SH-SY5Y (cell line): ENCODE measurements at regions not wholly inside any gene's neighbourhood (a gene's known extent, or its start where the extent isn't known, plus 50 kb on each side); places are given as distances from the start of the nearest gene placed in this dataset.

Source experiments
- GATA2 ChIP-seq: IDR thresholded peaks from 2 replicates; pipeline ENCODE4 v1.6.1; 2011; ENCODE audit warnings: mild to moderate bottlenecking, low read depth, low read length
- GATA3 ChIP-seq: IDR thresholded peaks from 2 replicates; pipeline ENCODE4 v1.6.1; 2011; ENCODE audit warnings: low read depth, mild to moderate bottlenecking, low read length, moderate library complexity

DNA sequence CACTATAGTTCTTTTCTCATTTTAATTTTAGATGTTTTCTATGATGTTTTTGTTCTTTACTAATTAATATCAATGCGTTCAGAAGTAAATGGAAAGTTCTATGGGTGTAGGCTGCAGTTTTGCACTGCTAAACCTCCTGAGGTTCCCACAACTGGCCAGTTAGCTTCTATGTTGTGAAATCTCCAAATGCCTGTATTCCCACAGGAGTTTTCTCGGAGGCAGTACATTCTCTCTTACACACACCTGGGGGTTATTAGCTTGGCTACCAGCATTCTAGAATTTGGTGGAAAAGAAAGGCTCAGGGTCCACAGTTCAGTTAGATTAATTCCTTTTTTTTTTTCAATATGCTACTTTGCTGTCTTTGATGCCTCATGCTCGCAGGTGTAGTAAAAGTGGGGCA, 216.9 kb upstream of the NRIP1 start:
- TF ChIP-seq GATA2, result no peak
- TF ChIP-seq GATA3, result no peak

DNA sequence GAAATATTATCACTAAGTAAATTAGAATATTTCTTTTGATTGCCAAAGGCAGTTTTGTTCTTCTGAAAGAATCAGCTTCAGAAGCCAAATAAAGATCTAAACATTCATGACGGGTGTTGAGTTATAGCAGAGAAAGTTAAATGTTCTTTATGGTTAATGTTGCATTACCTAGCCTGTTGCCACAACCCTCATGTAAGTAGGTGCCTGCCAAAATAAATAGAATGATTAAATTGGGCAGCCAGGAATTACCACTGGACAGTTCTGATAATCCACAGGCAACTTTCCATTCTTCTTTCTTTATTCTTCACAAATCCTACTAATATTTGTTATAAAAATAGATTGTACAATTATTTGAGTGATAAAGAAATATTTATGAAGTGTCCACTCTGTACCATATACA, 217.9 kb upstream of the NRIP1 start:
- no peak for TF ChIP-seq GATA2
- TF ChIP-seq GATA3, result no peak

DNA sequence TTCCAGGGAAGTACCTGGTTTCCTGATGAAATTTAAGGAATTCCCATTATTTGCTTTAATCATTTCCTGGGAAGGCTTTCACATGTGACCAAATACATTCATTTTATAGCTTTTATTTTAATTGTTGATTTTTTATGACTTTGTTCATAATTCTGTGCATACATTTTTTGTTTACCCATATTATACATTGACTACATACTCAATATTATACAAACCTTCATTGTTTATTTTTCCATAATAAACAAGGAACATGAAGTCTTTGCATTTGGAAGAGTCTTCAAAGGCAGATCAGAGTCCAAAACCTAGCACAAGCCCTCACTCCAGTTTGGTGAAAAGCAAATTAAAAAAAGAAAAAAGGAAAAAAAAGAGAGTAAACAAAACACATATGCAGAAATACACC, 218.3 kb upstream of the NRIP1 start:
- TF ChIP-seq GATA2 (no peak), GATA3 (no peak)

DNA sequence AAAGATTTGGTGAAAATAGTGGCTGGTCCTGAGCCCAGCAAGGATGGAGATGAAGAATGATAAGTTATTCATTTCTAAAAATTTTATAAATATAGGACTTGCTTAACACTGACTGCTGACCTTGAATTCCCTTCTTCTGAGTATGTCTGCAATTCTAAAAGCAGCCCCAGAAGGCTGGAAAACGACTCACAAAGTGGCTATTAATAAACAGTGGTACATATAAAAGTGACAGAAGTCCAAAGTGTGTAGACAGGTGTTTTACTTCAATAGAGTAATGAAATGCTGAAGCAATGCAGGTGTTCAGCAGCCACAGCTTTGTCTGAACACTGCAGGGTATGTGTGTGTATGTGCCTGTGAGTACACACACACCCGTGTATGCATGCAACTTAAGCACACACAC, 219.0 kb upstream of the NRIP1 start:
- TF ChIP-seq GATA3 (no peak), GATA2 (no peak)

DNA sequence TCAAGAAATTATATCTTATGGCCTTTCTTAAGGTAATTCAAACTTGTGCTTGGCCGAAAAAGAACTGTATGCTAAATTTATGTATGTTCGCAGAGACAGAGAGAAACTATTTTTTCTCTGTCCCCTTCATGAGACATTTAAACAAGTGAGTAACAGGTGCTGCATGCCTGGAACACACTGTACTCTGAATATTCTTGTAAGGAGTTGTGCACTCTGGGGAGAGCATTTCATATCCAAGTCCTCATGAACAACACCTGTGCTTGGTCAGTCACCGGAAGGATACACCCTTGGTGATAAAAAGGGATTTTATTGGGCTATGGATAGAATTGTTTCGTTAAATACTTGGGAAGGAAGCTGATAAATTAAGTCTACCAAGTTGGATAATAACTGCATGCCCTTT, 220.8 kb upstream of the NRIP1 start:
- TF ChIP-seq GATA2 (no peak), GATA3 (no peak)

DNA sequence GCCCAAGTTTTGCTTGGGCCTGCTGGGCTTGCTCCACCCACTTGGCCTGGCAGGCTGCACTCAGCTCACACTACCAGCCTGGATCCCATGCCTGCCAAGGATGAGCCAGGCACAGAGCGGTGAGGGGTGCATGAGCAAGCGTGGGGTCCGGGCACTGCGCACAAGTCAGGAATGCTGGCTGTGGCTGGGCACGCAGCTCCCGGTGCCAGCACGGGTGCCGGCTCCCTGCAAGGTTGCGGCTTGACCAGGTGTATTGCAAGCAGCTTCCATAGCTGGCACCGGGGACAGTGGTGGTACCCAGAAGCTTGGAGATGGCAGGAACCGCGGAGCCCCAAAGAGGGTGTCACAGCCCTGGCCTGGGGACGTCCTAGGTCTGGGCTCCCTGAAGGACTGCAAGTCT, 224.4 kb upstream of the NRIP1 start:
- TF ChIP-seq GATA3 (no peak), GATA2 (no peak)

DNA sequence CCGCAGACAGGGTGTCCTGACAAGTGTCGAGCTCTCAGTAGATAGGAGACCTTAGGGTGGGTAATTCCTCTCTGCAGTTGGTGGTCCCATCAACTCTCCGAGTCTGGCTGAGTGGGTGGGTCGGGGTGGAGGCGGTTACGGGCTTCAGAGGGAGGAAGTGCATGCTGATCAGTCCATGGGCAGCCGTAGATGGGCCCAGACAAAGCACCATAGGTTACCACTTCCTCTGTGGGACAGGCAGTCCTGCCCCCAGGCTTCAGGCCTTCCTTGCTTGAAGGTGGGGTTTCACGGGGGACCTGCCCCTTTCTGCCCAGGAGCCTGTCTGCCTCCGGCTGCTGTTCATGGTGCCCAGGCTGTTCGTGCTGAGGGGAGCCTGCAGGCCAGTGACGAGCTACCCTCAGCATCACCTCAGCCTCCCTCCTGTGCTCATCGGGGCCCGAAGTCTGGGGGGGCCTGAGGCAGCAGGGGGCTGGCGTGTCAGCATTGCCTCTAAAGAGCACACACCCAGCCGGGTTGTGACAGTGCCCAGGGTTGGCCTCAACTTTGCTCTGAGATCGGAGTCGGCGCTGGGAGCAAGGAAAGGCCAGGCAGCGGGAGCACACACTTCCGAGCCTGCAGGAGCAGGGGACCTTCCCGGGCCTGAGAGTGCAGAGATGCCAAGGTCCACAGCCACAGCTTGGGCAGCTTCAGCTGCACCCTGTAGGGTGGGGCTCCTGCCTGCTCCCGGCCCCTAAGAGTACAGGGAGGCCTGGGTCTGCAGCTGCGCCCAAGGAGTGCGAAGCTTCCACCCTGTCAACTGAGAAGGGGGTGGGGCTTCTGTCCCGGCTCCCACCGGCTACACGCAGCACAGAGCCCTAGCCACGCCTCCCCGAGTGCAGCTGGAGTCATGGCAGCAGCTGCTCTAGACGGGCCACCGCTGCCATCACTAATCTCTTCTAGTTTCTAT, 225.4 kb upstream of the NRIP1 start:
- TF ChIP-seq GATA3, result no peak
- TF ChIP-seq GATA2, result no peak

DNA sequence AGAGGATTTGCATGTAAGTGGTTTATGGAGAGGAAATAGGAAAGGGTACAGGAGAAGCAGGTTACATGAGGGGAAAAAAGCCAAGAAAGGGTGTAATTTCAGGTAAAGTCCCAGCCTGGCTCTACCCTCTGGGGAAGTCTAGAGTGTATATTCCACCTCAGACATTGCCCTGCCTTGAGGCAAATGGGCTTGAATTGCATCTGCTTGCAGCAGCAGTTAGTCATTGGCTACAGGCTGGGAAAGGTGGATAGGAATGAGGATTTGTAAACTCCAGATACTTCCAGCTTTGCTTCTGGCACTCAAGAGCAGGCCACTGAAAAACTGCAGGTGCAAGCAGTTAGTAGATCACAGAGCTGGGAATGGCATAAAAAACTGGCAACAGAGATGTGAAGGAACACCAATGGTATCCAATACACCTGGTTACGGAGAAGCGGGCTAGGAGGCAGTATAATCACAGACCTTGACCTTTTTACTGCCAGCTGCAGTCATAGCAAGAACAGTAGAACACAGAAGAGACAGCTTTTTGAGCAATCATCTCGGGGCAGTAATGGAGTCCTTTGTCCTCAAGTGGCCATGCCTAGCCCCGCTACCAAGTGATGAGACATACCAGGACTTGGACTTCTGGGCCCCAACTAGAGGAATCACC, 226.9 kb upstream of the NRIP1 start:
- TF ChIP-seq GATA3 (no peak), GATA2 (no peak)

DNA sequence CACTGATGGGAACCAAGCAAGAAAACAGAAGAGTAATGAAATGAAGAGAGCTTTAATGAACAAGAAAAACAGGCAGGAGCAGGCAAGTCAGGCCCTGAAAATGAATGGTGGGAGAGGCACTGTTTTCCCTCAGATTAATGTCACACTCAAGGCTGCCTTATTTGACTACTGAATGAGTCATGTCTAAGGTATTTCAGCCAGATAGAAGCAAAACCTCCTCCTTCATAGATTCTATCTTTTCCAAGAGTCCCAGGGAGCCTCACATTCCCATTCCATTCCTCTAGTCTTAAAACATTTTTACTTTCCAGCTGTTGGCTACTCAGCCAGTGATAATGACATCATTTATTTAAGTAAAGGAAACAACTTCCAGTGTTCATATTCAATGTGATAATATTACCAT, 228.4 kb upstream of the NRIP1 start:
- TF ChIP-seq GATA2 (no peak), GATA3 (no peak)

DNA sequence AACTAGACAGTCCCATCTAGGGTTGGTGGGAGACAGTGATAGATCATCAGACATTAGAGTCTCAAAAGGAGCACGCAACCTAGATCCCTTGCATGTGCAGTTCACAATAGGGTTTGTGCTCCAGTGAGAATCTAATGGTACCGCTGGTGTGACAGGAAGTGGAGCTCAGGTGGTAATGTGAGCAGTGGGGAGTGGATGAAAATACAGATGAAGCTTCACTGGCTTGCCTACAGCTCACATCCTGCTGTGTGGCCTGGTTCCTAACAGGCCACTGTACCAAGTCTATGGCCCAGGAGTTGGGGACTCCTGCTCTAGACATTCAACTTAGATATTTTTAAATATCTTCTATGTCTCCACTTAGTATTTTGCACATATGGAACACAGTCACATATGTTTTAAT, 231.1 kb upstream of the NRIP1 start:
- no peak for TF ChIP-seq GATA3
- no peak for TF ChIP-seq GATA2

DNA sequence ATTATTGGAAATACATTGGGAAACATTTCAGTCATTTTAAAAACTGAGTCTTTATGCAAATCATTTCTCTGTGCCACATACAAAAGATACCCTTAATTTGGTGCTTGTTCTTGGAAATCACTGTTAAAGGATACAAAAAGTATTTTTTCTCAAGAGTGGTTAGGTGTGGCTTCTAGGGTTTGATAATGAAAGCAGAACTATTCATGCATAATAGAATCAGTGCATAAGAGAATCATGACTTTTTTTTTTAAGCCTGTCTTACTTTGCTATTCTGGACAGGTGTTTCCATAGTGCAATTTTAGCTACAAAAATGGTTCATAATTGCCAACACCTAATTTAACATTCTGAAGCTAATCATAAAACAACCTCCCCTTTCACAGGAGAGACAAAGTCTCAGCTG, 233.0 kb upstream of the NRIP1 start:
- TF ChIP-seq GATA2 (no peak), GATA3 (no peak)

DNA sequence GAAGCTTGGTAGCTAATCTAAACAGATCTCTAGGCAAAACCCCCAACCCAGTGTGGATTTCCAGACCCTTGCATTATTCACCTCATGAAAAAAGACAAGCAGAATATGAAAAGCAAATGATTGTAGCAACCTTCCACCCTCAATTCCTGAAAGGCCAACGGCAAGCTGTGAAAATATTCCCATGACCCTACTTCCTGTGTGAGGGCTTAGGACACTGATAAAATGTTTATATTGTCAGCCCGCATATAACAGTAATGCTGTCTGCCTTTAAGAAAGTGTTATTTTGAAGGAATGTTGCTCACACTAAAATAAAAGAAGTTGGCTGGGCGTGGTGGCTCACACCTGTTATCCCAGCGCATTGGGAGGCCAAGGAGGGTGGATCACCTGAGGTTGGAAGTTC, 233.5 kb upstream of the NRIP1 start:
- TF ChIP-seq GATA3, result no peak
- no peak for TF ChIP-seq GATA2

DNA sequence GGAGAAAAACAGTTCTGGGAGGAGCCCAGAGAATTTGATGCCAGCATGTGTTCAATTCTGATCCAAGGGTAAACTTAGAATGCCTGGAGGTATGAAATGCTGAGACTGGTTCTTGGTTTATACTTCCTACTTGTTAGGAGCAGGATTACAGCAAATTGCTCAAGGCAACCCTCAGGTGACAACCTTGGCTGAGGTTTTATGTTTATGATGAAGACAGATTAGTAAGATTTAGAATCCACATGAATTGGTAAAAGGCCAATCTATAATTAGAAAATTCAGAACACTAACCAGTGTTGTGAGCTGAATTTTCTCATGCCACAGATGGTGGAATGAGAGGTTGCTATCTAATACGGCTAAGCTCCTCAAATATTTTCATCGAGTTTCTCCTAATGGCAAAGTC, 235.3 kb upstream of the NRIP1 start:
- TF ChIP-seq GATA2, result no peak
- no peak for TF ChIP-seq GATA3

DNA sequence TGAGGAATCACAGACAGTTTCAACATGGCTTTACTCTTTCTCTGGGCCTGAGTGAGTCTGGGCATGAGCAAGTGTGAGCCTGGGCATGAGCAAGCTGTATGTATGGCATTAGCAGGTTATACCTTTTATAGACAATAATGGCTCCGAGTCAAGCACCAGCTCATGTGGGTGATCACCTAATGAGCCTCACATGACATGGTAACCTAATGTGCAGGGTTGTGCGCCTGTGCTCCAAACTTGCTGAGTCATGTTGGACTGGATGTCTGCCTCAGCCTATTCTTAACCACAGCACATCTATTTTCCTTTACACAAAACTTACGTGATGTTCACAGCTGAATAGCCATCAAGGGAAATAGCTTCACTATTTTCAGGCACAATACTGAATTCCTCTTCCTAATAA, 236.2 kb upstream of the NRIP1 start:
- no peak for TF ChIP-seq GATA2
- no peak for TF ChIP-seq GATA3

DNA sequence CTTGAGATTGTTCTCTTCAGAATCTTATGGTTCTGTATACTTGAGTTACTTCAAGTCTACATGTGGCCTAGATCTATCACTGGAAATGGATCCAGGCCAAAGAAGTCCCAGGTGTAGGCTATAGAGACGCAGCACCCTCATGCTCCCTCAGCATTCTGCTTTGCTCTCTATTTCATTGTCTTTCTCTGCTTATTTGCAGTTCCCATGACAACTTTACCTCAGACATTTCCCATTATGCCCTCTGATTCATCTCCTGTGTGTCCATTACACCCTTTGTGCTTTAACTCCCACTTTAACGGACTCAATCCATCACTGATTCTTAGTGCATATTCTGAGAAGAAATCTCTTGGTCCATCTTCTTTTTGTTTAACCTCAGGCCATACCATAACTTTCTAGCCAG, 236.9 kb upstream of the NRIP1 start:
- TF ChIP-seq GATA2, result no peak
- TF ChIP-seq GATA3, result no peak
